Hepatocyte (in vitro differentiated cells): ENCODE measurements at regions not wholly inside any gene's neighbourhood (a gene's known extent, or its start where the extent isn't known, plus 50 kb on each side); places are given as distances from the start of the nearest gene placed in this dataset.

Source experiments
- EZH2 ChIP-seq: fragments of 200-600 bp; sonication (generic); IDR thresholded peaks from 2 replicates; pipeline ENCODE4 v1.6.1; 2016; ENCODE audit warnings: antibody characterized with exemption, mild to moderate bottlenecking, borderline replicate concordance
- EZH2phosphoT487 ChIP-seq: fragments of 200-600 bp; sonication (generic); IDR thresholded peaks from one replicate; pipeline ENCODE4 v1.6.1; 2018; ENCODE audit warnings: antibody characterized with exemption, mild to moderate bottlenecking, low read depth, moderate library complexity; ENCODE audit not compliant: unreplicated experiment, severe bottlenecking
- TF ChIP-seq, protein P1 (sequence below): fragments of 200-600 bp; sonication (generic); IDR thresholded peaks from 2 replicates; pipeline ENCODE4 v1.5.1; 2016; ENCODE audit warnings: antibody characterized with exemption, mild to moderate bottlenecking; ENCODE audit not compliant: poor library complexity

- TF ChIP-seq, protein P1, sequence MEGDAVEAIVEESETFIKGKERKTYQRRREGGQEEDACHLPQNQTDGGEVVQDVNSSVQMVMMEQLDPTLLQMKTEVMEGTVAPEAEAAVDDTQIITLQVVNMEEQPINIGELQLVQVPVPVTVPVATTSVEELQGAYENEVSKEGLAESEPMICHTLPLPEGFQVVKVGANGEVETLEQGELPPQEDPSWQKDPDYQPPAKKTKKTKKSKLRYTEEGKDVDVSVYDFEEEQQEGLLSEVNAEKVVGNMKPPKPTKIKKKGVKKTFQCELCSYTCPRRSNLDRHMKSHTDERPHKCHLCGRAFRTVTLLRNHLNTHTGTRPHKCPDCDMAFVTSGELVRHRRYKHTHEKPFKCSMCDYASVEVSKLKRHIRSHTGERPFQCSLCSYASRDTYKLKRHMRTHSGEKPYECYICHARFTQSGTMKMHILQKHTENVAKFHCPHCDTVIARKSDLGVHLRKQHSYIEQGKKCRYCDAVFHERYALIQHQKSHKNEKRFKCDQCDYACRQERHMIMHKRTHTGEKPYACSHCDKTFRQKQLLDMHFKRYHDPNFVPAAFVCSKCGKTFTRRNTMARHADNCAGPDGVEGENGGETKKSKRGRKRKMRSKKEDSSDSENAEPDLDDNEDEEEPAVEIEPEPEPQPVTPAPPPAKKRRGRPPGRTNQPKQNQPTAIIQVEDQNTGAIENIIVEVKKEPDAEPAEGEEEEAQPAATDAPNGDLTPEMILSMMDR: no peak
- no peak for TF ChIP-seq EZH2
- no peak for TF ChIP-seq EZH2phosphoT487
Observed at GRCh38 chr13:79716191-79716590, 235.2 kb downstream of the NDFIP2 start.
